ENCODE measurements at regions not wholly inside any gene's neighbourhood (a gene's known extent, or its start where the extent isn't known, plus 50 kb on each side); places are given as distances from the start of the nearest gene placed in this dataset.

GRCh38 chrX:10095698-10096432 is 60.9 kb upstream of the CLCN4 start:
- Histone ChIP-seq H3K27ac (ENCODE audit: low read depth, low read length) (no peak overlapping the region), H3K9ac (ENCODE audit: low read length) (no peak overlapping the region), H3K4me3 (ENCODE audit: low read length) (no peak overlapping the region), H3K36me3 (ENCODE audit: control insufficient read depth, insufficient read depth, low read length) (no peaks in the 10 kb centered on the region), H3K27me3 (ENCODE audit: control insufficient read depth, insufficient read depth, low read length) (no peaks in the 10 kb centered on the region), H3K4me1 (ENCODE audit: control insufficient read depth, insufficient read depth, low read length) (peaks cover 7% of the 10 kb centered on the region)

DNA sequence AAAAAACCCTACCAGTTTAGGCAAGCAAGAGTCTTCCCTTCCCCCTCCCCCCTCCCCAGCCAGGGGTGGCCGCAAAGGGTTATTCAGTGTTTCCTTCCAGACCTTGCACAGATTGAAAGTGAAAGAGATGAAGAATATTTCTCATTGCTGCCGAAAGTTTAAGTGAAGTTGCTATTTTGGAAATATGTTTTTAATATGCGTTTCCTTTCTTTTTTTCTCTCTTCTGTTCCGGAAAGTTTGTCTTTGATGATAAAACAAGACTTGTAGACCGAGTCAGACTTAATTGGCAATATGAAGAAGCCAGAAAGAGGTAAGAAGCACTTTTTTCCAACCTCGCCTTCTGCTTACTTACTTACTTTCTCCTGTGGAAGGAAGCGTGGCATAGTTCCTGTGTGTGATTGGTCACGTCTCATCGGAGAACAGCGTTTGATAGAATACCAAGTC is 58.5 kb upstream of the CLCN4 start:
- Histone ChIP-seq H3K9ac (ENCODE audit: low read length) (no peak overlapping the region), H3K4me1 (ENCODE audit: control insufficient read depth, insufficient read depth, low read length) (peaks cover 7% of the 10 kb centered on the region), H3K4me3 (ENCODE audit: low read length) (peak overlapping the region; percentile 47), H3K27ac (ENCODE audit: low read depth, low read length) (peak overlapping the region; percentile 64), H3K36me3 (ENCODE audit: control insufficient read depth, insufficient read depth, low read length) (no peaks in the 10 kb centered on the region), H3K27me3 (ENCODE audit: control insufficient read depth, insufficient read depth, low read length) (no peaks in the 10 kb centered on the region)

DNA sequence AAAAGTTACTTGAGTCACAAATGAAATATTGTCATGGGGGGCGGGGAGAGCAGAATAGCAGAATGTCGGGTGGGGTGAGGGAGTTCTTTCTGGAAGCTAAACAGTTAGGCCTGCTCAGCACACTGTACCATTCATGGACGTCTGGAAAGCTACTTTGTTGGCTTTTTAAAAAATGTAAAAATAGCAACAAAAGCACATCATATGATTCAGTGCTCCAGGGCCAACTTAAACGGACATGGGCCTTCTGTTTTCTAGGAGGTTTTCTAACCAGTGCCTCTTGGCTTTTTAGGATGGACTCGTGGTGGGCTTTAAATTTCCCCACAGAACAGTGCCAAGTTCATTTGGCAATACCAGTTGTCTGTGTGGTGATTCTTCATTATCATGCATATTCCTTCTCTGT is 57.4 kb upstream of the CLCN4 start:
- no peaks in the 10 kb centered on the region for H3K27me3 ChIP-seq (ENCODE audit: control insufficient read depth, insufficient read depth, low read length)
- H3K36me3 ChIP-seq (ENCODE audit: control insufficient read depth, insufficient read depth, low read length): no peaks in the 10 kb centered on the region
- H3K9ac ChIP-seq (ENCODE audit: low read length): no peak overlapping the region

DNA sequence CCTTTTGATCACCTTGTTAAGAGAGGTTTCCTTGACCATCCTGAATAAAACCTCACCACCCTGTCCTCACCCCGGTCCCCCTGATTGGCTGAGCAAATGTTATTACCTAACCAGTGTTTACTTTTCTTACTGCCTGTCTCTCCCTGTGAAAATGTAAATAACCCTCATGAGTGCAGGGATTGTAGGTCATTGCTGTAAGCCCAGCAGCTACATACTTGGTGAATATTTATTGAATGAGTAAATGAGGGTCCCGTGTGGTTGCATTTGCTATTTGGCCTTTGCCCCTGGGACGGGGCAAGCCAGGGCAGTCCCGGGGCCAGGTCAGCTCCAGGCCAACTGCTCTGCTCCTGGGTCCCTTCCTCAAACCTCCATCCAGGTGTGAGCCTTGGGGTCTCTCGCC is 55.5 kb upstream of the CLCN4 start:
- Histone ChIP-seq H3K4me3 (ENCODE audit: low read length) (no peak overlapping the region), H3K4me1 (ENCODE audit: control insufficient read depth, insufficient read depth, low read length) (peaks cover 7% of the 10 kb centered on the region), H3K36me3 (ENCODE audit: control insufficient read depth, insufficient read depth, low read length) (no peaks in the 10 kb centered on the region), H3K9ac (ENCODE audit: low read length) (no peak overlapping the region), H3K27ac (ENCODE audit: low read depth, low read length) (no peak overlapping the region), H3K27me3 (ENCODE audit: control insufficient read depth, insufficient read depth, low read length) (no peaks in the 10 kb centered on the region)

More for the DNA sequence above, 57.4 kb upstream of the CLCN4 start:
- Histone ChIP-seq H3K27ac (ENCODE audit: low read depth, low read length) (peak overlapping the region; percentile 64), H3K4me3 (ENCODE audit: low read length) (no peak overlapping the region), H3K4me1 (ENCODE audit: control insufficient read depth, insufficient read depth, low read length) (peaks cover 7% of the 10 kb centered on the region)

DNA sequence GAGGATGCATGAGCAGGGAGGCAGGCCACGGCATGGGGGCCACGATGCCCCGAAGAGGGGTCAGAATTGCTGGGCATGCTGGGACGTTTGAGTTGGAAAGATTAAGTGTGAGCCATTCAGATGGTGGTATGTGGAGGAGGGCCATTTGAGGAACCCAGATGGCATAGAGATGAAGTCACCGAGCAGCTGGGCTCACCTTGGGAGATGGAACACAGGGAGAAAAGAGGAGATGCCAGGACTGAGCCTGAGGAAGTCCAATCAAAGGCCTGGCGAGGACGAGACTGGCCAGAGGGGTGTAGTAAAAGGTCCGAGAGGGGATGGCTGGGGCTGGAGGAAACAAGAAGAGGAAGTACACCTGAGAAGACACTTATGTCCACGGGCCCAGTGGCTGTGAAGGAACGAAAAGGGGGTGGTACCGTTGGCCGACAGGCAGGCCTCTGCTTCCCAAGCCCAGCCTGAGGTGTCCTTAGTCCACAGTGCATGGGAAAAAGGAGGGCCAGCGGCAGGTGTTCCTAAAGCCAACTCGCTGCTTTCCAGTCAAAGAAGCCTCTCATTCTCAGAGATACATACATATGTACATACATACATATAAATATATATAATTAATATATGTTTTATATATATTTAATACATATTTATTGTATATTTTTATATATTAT is 54.6 kb upstream of the CLCN4 start:
- no peak overlapping the region for H3K9ac ChIP-seq (ENCODE audit: low read length)
- peaks cover 7% of the 10 kb centered on the region for H3K4me1 ChIP-seq (ENCODE audit: control insufficient read depth, insufficient read depth, low read length)
- H3K27ac ChIP-seq (ENCODE audit: low read depth, low read length): no peak overlapping the region
- no peaks in the 10 kb centered on the region for H3K36me3 ChIP-seq (ENCODE audit: control insufficient read depth, insufficient read depth, low read length)
- no peak overlapping the region for H3K4me3 ChIP-seq (ENCODE audit: low read length)
- H3K27me3 ChIP-seq (ENCODE audit: control insufficient read depth, insufficient read depth, low read length): no peaks in the 10 kb centered on the region

DNA sequence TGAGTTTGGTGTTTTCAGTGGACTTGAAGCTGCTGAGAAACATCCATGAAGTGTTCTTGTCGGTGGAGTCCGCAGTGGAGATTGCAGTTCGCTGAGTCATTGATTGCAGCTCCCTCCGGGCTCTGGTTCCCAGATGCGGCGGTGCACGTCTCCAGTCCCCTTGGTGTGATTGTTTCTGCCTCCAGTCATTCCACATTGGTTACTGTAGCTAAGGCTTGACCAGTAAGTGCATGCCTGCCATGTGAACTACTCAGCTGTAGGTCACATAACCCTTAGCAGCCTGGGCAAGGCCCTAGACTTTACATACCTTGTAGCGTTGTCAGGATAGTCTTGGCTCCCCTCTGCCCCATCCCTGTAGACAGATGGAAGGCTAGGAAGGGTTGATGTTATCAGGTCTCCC is 53.8 kb upstream of the CLCN4 start:
- Histone ChIP-seq H3K4me1 (ENCODE audit: control insufficient read depth, insufficient read depth, low read length) (peaks cover 7% of the 10 kb centered on the region), H3K9ac (ENCODE audit: low read length) (no peak overlapping the region), H3K27me3 (ENCODE audit: control insufficient read depth, insufficient read depth, low read length) (no peaks in the 10 kb centered on the region), H3K27ac (ENCODE audit: low read depth, low read length) (no peak overlapping the region), H3K36me3 (ENCODE audit: control insufficient read depth, insufficient read depth, low read length) (no peaks in the 10 kb centered on the region), H3K4me3 (ENCODE audit: low read length) (no peak overlapping the region)

DNA sequence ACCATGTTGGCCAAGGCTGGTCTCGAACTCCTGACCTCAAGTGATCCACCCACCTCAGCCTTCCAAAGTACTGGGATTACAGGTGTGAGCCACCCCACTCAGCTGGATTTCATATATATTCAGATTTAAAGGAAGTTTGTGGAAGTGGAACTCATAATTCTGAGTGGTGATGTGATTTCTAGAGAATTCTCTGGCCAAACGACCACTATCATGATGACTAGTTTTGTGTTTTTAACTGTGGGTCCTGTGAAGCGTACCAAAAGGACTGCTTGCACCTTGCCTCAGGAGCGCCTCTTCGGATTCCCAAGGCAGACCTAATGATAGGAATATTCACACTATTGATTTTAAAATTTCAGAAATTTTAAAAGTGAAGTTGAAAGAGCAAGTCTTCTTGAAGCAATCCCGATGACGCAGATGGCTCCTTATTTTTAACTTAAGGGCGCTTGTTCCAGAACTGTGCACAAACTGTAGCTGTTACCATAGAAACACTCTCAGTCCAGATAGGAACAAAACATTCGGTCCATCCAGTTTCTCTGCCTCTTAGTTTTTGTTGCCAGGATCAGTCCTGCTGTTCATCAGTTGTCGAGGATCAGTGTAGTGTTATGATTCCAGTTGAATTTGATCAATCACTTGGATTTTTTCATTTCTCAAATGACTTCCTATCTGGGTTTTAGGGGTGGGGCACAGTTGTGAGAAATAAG is 51.7 kb upstream of the CLCN4 start:
- H3K4me3 ChIP-seq (ENCODE audit: low read length): no peak overlapping the region
- no peaks in the 10 kb centered on the region for H3K4me1 ChIP-seq (ENCODE audit: control insufficient read depth, insufficient read depth, low read length)
- H3K27me3 ChIP-seq (ENCODE audit: control insufficient read depth, insufficient read depth, low read length): no peaks in the 10 kb centered on the region
- no peak overlapping the region for H3K9ac ChIP-seq (ENCODE audit: low read length)
- H3K36me3 ChIP-seq (ENCODE audit: control insufficient read depth, insufficient read depth, low read length): no peaks in the 10 kb centered on the region
- peak overlapping the region; percentile 73 for H3K27ac ChIP-seq (ENCODE audit: low read depth, low read length)

DNA sequence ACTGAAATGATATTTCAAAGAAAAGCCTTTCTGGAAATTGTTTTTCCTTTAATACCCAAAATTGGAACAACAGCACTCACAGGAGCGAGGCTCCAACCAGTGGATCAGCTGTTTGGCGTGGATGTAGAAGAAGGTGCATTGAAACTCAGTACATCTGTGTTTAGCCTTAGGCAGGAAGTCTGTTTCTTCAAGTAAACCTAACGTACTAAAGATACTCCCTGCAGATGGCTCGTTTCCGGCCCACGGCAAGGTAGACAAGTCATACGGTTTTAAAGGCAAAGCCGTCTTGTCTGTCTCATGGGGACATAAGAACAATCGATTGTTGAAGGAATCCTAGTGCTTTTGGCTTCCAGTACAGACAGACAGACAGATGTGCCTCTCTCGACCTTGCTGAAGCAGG is 50.0 kb upstream of the CLCN4 start:
- H3K36me3 ChIP-seq (ENCODE audit: control insufficient read depth, insufficient read depth, low read length): no peaks in the 10 kb centered on the region
- H3K27me3 ChIP-seq (ENCODE audit: control insufficient read depth, insufficient read depth, low read length): no peaks in the 10 kb centered on the region
- H3K4me1 ChIP-seq (ENCODE audit: control insufficient read depth, insufficient read depth, low read length): no peaks in the 10 kb centered on the region
- H3K4me3 ChIP-seq (ENCODE audit: low read length): no peak overlapping the region
- no peak overlapping the region for H3K9ac ChIP-seq (ENCODE audit: low read length)
- peak overlapping the region; percentile 5 for H3K27ac ChIP-seq (ENCODE audit: low read depth, low read length)

Measured in rectal smooth muscle tissue (tissue), 1 donor.